GM23338 (cell line): ENCODE measurements at regions not wholly inside any gene's neighbourhood (a gene's known extent, or its start where the extent isn't known, plus 50 kb on each side); places are given as distances from the start of the nearest gene placed in this dataset.
"Not testable (repeated sequence)": the region's sequence is repeated elsewhere in the genome, so short reads cannot be mapped to it uniquely, and the experiment has no call there.

Source experiments
- ATAC-seq: fragments of 200-7000 bp; cut with Tn5 transposase; 3 replicates; pipeline ENCODE4 v1.9.1; 2020
- DNase-seq: peaks from one replicate; pipeline ENCODE4 v3.0.0-alpha.2; 2015; ENCODE audit warnings: low spot score
- H2AFZ ChIP-seq: fragments of 200-600 bp; sonication (generic); 2 replicates; pipeline ENCODE4 v1.8.0; 2016; ENCODE audit warnings: antibody characterized with exemption, mild to moderate bottlenecking, moderate library complexity
- H3F3A ChIP-seq: fragments of 200-600 bp; sonication (generic); replicated peaks from 2 replicates; pipeline ENCODE4 v1.8.0; 2017; ENCODE audit warnings: antibody characterized with exemption, mixed run types, low read depth
- H3K27ac ChIP-seq: fragments of 200-600 bp; sonication (generic); 2 replicates; pipeline ENCODE4 v1.6.1; 2016; ENCODE audit warnings: low read depth
- H3K27me3 ChIP-seq: fragments of 200-600 bp; sonication (generic); 2 replicates; pipeline ENCODE4 v1.8.0; 2016; ENCODE audit warnings: mild to moderate bottlenecking, mixed run types, moderate library complexity; ENCODE audit not compliant: insufficient read depth
- H3K36me3 ChIP-seq: fragments of 200-600 bp; sonication (generic); 2 replicates; pipeline ENCODE4 v1.8.0; 2016; ENCODE audit warnings: mild to moderate bottlenecking; ENCODE audit not compliant: insufficient read depth
- H3K4me1 ChIP-seq: fragments of 200-600 bp; sonication (generic); 2 replicates; pipeline ENCODE4 v1.8.0; 2016; ENCODE audit warnings: mild to moderate bottlenecking, moderate library complexity; ENCODE audit not compliant: insufficient read depth
- H3K4me2 ChIP-seq: fragments of 200-600 bp; sonication (generic); 2 replicates; pipeline ENCODE4 v1.7.1; 2017; ENCODE audit warnings: mixed run types
- H3K4me3 ChIP-seq: fragments of 200-600 bp; sonication (generic); 2 replicates; pipeline ENCODE4 v1.6.1; 2016; ENCODE audit warnings: mixed run types
- H3K79me2 ChIP-seq: fragments of 200-600 bp; sonication (generic); replicated peaks from 2 replicates; pipeline ENCODE4 v1.8.0; 2017; ENCODE audit warnings: mild to moderate bottlenecking; ENCODE audit not compliant: insufficient read depth
- H3K9me2 ChIP-seq: fragments of 200-600 bp; sonication (generic); 2 replicates; pipeline ENCODE4 v1.8.0; 2017; ENCODE audit not compliant: insufficient read depth
- H4K20me1 ChIP-seq: fragments of 200-600 bp; sonication (generic); replicated peaks from 2 replicates; pipeline ENCODE4 v1.8.0; 2017; ENCODE audit warnings: mild to moderate bottlenecking; ENCODE audit not compliant: insufficient read depth
- H3K27ac Mint-ChIP-seq: 2 replicates; pipeline ENCODE4 v1.8.0; 2020; ENCODE audit warnings: inconsistent platforms, mild to moderate bottlenecking, moderate library complexity, mixed read lengths
- H3K27me3 Mint-ChIP-seq: 3 replicates; pipeline ENCODE4 v1.8.0; 2022; ENCODE audit warnings: low read depth, mild to moderate bottlenecking, moderate library complexity, mixed read lengths, inconsistent platforms; ENCODE audit not compliant: insufficient read depth, poor library complexity
- H3K36me3 Mint-ChIP-seq: 3 replicates; pipeline ENCODE4 v1.8.0; 2021; ENCODE audit warnings: low read depth, mild to moderate bottlenecking, inconsistent platforms, moderate library complexity, mixed read lengths
- H3K4me1 Mint-ChIP-seq: 3 replicates; pipeline ENCODE4 v1.8.0; 2020; ENCODE audit warnings: mild to moderate bottlenecking, inconsistent platforms, mixed read lengths
- H3K4me3 Mint-ChIP-seq: 3 replicates; pipeline ENCODE4 v1.8.0; 2021; ENCODE audit warnings: moderate library complexity, mild to moderate bottlenecking, inconsistent platforms, mixed read lengths
- H3K9me3 Mint-ChIP-seq: 3 replicates; pipeline ENCODE4 v1.8.0; 2020; ENCODE audit warnings: moderate library complexity, mild to moderate bottlenecking, inconsistent platforms, mixed read lengths
- JUNB ChIP-seq: IDR thresholded peaks from one replicate; pipeline ENCODE4 v1.6.1; 2016; ENCODE audit warnings: antibody characterized with exemption; ENCODE audit not compliant: unreplicated experiment
- ZNF114 ChIP-seq: fragments of 250-450 bp; sonication (Bioruptor Pico); IDR thresholded peaks from 2 replicates; pipeline ENCODE4 v1.5.0; 2020; ENCODE audit warnings: mild to moderate bottlenecking, moderate library complexity
- TF ChIP-seq, protein P1 (sequence below): fragments of 250-450 bp; sonication (Bioruptor Pico); IDR thresholded peaks from 2 replicates; pipeline ENCODE4 v1.5.0; 2020; ENCODE audit warnings: mild to moderate bottlenecking, moderate library complexity

DNA sequence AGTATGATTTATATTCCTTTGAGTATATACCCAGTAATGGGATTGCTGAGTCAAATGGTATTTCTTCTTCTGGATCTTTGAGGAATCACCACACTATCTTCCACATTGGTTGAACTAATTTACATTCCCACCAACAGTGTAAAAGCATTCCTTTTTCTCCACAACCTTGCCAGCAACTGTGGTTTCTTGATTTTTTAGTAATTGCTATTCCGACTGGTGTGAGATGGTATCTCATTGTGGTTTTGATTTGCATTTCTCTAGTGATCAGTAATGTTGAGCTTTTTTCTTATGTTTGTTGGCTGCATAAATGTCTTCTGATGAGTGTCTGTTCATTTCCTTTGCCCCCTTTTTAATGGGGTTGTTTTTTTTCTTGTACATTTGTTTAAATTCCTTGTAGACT, 228.3 kb downstream of the BTBD3 start:
- H3K27ac Mint-ChIP-seq, H3K36me3 Mint-ChIP-seq, H3K4me1 ChIP-seq, H3K79me2 ChIP-seq, ATAC-seq, H4K20me1 ChIP-seq, H2AFZ ChIP-seq, H3K4me3 Mint-ChIP-seq, H3K9me3 Mint-ChIP-seq, H3K4me3 ChIP-seq, H3K36me3 ChIP-seq, H3K4me1 Mint-ChIP-seq, H3K27ac ChIP-seq, H3K27me3 Mint-ChIP-seq, H3K9me2 ChIP-seq, H3K27me3 ChIP-seq, H3K4me2 ChIP-seq, H3F3A ChIP-seq, DNase-seq: not testable (repeated sequence)

DNA sequence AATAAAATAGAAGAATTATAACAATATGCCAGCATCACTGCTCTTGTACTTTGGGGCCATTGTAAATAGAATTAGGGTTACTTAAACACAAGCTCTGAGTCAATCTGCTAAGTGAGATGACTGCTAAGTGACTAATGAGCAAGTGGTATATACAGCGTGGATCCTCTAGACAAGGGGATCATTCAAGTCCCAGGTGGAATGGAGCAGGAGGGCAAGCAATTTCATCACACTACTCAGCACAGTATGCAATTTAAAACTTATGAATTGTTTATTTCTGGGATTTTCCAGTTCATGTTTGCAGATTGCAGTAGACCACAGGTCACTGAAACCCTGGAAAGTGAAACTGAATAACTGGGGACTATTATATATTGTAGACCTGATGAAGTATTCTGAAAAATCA, 235.3 kb downstream of the BTBD3 start:
- no peaks in the 10 kb centered on the region for H3K79me2 ChIP-seq
- Mint-ChIP-seq H3K9me3 (no peaks in the 10 kb centered on the region), H3K27me3 (no peaks in the 10 kb centered on the region), H3K4me3 (no peak overlapping the region), H3K36me3 (no peaks in the 10 kb centered on the region), H3K4me1 (peaks cover 2% of the 10 kb centered on the region; the same call in 2 of the 3 replicates), H3K27ac (no peak overlapping the region)
- DNase-seq, result no peak
- no peak for ATAC-seq
- no peak overlapping the region for H3K4me2 ChIP-seq
- H3F3A ChIP-seq, result no peaks in the 10 kb centered on the region
- H3K36me3 ChIP-seq, result no peaks in the 10 kb centered on the region
- H2AFZ ChIP-seq, result no peak overlapping the region
- H4K20me1 ChIP-seq, result no peaks in the 10 kb centered on the region
- no peak overlapping the region for H3K4me3 ChIP-seq
- H3K4me1 ChIP-seq, result no peaks in the 10 kb centered on the region
- no peak for TF ChIP-seq JUNB
- no peak for TF ChIP-seq ZNF114 (CRISPR knock-in tag)
- TF ChIP-seq, protein P1, sequence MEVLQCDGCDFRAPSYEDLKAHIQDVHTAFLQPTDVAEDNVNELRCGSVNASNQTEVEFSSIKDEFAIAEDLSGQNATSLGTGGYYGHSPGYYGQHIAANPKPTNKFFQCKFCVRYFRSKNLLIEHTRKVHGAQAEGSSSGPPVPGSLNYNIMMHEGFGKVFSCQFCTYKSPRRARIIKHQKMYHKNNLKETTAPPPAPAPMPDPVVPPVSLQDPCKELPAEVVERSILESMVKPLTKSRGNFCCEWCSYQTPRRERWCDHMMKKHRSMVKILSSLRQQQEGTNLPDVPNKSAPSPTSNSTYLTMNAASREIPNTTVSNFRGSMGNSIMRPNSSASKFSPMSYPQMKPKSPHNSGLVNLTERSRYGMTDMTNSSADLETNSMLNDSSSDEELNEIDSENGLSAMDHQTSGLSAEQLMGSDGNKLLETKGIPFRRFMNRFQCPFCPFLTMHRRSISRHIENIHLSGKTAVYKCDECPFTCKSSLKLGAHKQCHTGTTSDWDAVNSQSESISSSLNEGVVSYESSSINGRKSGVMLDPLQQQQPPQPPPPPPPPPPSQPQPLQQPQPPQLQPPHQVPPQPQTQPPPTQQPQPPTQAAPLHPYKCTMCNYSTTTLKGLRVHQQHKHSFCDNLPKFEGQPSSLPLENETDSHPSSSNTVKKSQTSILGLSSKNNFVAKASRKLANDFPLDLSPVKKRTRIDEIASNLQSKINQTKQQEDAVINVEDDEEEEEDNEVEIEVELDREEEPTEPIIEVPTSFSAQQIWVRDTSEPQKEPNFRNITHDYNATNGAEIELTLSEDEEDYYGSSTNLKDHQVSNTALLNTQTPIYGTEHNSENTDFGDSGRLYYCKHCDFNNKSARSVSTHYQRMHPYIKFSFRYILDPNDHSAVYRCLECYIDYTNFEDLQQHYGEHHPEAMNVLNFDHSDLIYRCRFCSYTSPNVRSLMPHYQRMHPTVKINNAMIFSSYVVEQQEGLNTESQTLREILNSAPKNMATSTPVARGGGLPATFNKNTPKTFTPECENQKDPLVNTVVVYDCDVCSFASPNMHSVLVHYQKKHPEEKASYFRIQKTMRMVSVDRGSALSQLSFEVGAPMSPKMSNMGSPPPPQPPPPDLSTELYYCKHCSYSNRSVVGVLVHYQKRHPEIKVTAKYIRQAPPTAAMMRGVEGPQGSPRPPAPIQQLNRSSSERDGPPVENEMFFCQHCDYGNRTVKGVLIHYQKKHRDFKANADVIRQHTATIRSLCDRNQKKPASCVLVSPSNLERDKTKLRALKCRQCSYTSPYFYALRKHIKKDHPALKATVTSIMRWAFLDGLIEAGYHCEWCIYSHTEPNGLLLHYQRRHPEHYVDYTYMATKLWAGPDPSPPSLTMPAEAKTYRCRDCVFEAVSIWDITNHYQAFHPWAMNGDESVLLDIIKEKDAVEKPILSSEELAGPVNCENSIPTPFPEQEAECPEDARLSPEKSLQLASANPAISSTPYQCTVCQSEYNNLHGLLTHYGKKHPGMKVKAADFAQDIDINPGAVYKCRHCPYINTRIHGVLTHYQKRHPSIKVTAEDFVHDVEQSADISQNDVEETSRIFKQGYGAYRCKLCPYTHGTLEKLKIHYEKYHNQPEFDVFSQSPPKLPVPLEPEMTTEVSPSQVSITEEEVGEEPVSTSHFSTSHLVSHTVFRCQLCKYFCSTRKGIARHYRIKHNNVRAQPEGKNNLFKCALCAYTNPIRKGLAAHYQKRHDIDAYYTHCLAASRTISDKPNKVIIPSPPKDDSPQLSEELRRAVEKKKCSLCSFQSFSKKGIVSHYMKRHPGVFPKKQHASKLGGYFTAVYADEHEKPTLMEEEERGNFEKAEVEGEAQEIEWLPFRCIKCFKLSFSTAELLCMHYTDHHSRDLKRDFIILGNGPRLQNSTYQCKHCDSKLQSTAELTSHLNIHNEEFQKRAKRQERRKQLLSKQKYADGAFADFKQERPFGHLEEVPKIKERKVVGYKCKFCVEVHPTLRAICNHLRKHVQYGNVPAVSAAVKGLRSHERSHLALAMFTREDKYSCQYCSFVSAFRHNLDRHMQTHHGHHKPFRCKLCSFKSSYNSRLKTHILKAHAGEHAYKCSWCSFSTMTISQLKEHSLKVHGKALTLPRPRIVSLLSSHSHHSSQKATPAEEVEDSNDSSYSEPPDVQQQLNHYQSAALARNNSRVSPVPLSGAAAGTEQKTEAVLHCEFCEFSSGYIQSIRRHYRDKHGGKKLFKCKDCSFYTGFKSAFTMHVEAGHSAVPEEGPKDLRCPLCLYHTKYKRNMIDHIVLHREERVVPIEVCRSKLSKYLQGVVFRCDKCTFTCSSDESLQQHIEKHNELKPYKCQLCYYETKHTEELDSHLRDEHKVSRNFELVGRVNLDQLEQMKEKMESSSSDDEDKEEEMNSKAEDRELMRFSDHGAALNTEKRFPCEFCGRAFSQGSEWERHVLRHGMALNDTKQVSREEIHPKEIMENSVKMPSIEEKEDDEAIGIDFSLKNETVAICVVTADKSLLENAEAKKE (CRISPR knock-in tag), result no peak
- no peaks in the 10 kb centered on the region for H3K27me3 ChIP-seq
- H3K27ac ChIP-seq, result no peak overlapping the region
- H3K9me2 ChIP-seq, result peaks cover 11% of the 10 kb centered on the region; the same call in 1 of the 2 replicates
